ENCODE measurements at regions not wholly inside any gene's neighbourhood (a gene's known extent, or its start where the extent isn't known, plus 50 kb on each side); places are given as distances from the start of the nearest gene placed in this dataset.

DNA sequence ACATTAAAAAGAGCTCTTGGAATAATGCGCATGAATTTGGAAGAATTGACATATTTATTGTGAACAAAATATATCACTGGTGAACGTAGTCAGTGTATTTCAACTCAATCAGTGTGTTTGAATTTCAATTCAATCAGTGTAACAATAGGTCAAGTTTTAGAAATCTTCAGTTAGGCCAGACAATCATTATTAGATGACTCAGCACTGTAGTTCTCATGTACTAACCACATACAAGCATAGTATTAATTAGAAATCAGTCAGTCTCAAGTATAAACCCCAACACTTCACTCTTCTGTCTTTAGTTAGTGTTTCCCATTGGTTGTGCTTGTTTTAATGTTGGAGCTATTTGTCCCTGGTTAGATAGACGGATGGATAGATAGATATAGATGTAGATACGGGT is 1247.9 kb downstream of the NXPH1 start:
- in situ Hi-C loops (cut with HindIII; ENCODE audit: low sequenced_read_pairs): no loop called here
- H3K4me3 ChIP-seq (ENCODE audit: low read depth, low read length): no peak overlapping the region
- TF ChIP-seq, protein P1, sequence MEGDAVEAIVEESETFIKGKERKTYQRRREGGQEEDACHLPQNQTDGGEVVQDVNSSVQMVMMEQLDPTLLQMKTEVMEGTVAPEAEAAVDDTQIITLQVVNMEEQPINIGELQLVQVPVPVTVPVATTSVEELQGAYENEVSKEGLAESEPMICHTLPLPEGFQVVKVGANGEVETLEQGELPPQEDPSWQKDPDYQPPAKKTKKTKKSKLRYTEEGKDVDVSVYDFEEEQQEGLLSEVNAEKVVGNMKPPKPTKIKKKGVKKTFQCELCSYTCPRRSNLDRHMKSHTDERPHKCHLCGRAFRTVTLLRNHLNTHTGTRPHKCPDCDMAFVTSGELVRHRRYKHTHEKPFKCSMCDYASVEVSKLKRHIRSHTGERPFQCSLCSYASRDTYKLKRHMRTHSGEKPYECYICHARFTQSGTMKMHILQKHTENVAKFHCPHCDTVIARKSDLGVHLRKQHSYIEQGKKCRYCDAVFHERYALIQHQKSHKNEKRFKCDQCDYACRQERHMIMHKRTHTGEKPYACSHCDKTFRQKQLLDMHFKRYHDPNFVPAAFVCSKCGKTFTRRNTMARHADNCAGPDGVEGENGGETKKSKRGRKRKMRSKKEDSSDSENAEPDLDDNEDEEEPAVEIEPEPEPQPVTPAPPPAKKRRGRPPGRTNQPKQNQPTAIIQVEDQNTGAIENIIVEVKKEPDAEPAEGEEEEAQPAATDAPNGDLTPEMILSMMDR (IDR thresholded peaks at IDR 0.05; ENCODE audit: low read depth, low read length, missing control alignments): no peak
- no peak for DNase-seq (ENCODE audit: low read depth)

- no peak overlapping the region for H3K4me3 ChIP-seq (ENCODE audit: low read depth, low read length)
- in situ Hi-C loops (cut with HindIII; ENCODE audit: low sequenced_read_pairs): no loop called here
- no peak for DNase-seq (ENCODE audit: low read depth)
- TF ChIP-seq, protein P1 (IDR thresholded peaks at IDR 0.05; ENCODE audit: low read depth, low read length, missing control alignments): no peak
Observed at GRCh38 chr7:9691286-9691685, 1257.9 kb downstream of the NXPH1 start.

DNA sequence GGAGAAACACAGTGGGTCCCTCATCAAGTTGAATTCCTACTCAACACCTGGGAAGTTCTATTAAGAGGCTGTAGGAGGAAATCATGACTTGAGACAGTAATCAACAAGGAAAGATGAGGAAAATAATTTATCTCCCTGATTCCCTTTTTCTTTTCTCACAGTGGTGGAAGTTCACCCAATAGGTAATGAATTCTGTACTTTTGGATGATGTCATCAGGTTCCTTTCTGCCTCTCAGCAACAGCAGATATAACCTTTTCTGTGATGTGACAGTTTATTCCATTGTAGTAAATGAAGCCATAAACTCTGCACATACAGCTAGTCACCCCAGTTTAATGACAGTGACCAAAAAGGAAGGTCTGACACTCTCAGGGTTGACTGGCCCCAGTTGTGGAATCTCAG is 1265.0 kb downstream of the NXPH1 start:
- in situ Hi-C loops (cut with HindIII; ENCODE audit: low sequenced_read_pairs): no loop called here
- H3K4me3 ChIP-seq (ENCODE audit: low read depth, low read length): no peak overlapping the region
- TF ChIP-seq, protein P1 (IDR thresholded peaks at IDR 0.05; ENCODE audit: low read depth, low read length, missing control alignments): no peak
- no peak for DNase-seq (ENCODE audit: low read depth)

GRCh38 chr7:9709216-9709615 is 1264.5 kb upstream of the PHF14 start:
- no peak overlapping the region for H3K4me3 ChIP-seq (ENCODE audit: low read depth, low read length)
- TF ChIP-seq, protein P1 (IDR thresholded peaks at IDR 0.05; ENCODE audit: low read depth, low read length, missing control alignments): no peak
- in situ Hi-C loops (cut with HindIII; ENCODE audit: low sequenced_read_pairs): no loop called here

GRCh38 chr7:9711259-9711918 is 1262.3 kb upstream of the PHF14 start:
- TF ChIP-seq, protein P1 (IDR thresholded peaks at IDR 0.05; ENCODE audit: low read depth, low read length, missing control alignments): no peak

More at GRCh38 chr7:9709216-9709615, 1264.5 kb upstream of the PHF14 start:
- DNase-seq (ENCODE audit: low read depth): no peak

GRCh38 chr7:9718071-9718661 is 1255.5 kb upstream of the PHF14 start:
- TF ChIP-seq, protein P1 (IDR thresholded peaks at IDR 0.05; ENCODE audit: low read depth, low read length, missing control alignments): no peak
- in situ Hi-C loops (cut with HindIII; ENCODE audit: low sequenced_read_pairs): no loop called here
- H3K4me3 ChIP-seq (ENCODE audit: low read depth, low read length): no peak overlapping the region
- no peak for DNase-seq (ENCODE audit: low read depth)

More at GRCh38 chr7:9711259-9711918, 1262.3 kb upstream of the PHF14 start:
- DNase-seq (ENCODE audit: low read depth): no peak
- in situ Hi-C loops (cut with HindIII; ENCODE audit: low sequenced_read_pairs): no loop called here
- H3K4me3 ChIP-seq (ENCODE audit: low read depth, low read length): no peak overlapping the region

Measured in astrocyte of the cerebellum (primary cell).